ENCODE measurements at regions not wholly inside any gene's neighbourhood (a gene's known extent, or its start where the extent isn't known, plus 50 kb on each side); places are given as distances from the start of the nearest gene placed in this dataset.

DNA sequence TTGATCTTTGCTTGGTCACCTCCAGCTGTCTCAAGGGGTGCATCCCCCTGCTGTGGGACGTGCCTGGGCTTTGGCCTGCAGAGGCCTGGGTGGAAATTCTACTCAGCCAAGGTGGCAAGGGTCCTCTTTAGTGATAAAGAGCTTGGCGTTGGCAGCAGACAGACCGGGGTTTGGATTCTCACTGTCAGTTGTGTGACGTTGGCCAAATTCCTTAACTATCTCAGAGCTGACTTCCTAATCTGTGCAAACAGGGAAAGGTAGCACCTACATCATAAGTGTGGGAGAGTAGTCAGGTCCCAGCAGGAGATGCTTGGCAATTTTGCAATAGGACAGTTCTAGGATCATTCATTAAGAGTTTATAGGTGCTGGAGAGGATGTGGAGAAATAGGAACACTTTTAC lies 154.3 kb upstream of the GSC start:
- no peak for DNase-seq (ENCODE audit: low read depth)

DNA sequence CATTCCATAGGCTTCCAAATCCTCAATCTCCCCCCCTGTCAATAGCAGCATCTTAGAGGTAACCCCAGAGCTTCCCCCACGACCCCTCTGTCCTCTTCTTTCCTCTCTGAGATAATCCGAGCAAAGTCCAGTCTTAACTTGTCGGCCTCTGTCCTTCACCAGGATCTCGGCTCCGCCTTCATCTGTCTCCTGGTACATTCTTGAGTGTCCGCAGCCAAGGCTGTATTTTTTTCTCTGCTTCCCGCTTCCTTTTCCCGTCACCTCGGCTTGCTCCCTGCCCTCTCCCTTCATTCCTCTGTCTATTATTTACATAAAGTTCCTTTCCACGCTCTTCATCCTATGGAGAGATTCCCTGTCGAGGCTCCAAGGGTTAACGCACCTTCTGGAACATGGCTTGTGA lies 153.9 kb upstream of the GSC start:
- DNase-seq (ENCODE audit: low read depth): no peak

DNA sequence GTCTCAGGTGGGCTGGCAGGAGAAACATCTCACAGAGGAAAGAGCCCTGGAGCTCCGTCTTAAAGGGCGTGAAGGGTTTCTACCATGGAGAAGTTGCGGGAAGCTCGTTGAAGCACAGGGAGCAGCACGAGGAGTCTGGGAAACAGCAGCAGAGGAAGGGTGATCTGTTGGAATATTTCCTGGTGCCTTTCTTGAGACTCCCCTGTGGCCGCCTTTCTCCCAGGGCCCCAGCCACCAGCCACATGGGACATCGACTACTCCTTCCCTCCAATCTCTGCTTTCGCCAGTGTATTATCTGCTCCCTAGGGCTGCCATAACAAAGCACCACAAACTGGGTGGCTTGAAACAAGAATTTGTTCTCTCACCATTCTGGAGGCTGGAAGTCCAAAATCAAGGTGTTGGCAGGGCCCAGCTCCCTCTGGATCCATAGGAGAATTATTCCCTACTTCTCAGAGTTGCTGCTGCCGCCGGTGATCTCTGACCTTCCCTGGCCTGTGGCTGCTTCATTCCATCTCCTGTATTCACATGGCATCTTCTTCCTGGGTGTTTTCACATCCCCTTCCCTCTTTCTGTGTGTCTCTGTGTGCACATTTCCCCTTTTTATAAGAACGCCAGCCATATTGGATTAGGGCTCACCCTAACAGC lies 152.8 kb upstream of the GSC start:
- DNase-seq (ENCODE audit: low read depth): no peak

DNA sequence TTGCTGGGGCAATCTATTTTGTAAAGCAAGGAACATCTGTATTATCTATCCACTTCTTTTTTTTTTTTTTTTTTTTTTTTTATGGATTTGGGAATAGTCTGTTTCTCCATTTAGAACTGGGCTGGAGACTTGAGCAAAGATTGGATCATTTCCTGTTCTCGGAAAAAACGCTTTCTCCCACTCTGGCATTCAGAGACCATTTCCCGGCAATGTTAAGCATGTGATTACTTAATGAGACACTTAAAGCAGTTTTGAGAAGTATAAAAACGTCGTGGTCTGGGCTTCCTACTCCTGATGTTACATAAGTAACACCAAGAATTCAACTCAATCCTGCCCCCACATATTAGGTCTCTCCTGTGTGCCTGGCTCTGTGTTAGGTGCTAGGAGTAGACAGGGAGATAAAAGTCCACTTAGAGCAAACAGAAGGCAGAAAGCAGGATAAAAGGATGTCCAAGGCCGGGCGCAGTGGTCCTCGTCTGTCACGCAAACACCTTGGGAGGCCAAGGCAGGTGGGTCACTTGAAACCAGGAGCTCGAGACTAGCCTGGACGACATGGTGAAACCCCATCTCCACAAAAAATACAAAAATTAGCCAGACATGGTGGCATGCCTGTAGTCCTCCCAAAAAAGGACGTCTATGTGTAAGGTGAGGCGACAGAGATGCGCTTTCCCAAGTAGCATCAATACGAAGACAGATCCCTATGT lies 152.1 kb upstream of the GSC start:
- no peak for DNase-seq (ENCODE audit: low read depth)

DNA sequence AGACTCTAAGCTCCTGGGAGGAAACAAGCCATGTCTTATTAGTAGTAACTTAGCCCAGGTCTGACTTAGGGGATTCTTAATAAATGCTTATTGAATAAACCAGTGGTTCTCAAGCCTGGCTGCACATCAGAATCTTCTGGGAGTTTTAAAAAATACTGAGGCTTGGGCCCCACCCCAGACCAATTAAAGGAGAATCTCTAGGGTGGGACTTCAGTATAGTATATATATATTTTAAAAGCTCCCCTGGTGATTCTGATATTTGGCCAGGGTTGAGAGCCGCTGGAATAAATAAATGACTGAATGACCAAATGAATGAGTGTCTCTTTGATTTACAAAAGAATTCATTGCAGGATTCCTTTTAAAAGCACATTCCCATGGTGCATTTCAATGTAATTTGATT lies 151.5 kb upstream of the GSC start:
- no peak for DNase-seq (ENCODE audit: low read depth)

DNA sequence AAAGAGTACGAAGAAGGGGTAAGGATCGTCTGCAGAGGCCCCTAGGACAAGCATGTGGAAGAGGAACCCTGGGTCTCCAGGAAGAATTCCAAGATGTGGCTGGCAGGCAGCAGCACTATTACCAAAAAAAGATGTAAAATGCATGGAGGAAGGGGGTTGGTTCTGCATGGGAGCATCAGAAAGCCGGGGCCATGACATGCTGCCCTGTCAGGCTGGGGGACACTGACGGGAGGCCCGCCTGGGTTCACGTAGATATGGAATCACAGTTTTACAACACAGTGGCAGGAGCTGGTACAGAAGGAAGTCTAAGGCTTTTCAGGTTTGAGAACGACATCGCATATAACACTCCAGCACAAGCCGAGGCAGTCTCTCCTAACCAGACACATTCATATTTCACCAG lies 150.0 kb upstream of the GSC start:
- DNase-seq (ENCODE audit: low read depth): no peak

DNA sequence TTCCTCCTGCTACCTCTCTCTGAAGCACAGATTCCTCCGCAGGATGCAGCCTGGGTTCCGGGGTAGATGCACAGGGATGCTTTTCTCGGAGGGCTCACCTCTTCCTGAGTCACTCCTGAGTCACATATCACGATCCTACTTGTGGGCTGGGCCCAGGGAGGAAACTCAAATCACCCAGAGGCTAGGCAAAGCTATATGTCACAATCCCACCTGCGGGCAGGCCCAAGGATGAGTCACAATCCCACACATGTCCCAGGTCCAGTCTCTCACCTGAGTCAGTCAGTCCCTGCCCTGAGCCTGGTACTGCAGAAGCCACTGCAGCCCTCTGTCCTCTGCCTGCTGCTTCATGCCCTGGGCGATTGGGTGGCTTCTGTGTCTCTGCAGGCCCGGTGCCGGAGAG lies 149.0 kb upstream of the GSC start:
- no peak for DNase-seq (ENCODE audit: low read depth)

DNA sequence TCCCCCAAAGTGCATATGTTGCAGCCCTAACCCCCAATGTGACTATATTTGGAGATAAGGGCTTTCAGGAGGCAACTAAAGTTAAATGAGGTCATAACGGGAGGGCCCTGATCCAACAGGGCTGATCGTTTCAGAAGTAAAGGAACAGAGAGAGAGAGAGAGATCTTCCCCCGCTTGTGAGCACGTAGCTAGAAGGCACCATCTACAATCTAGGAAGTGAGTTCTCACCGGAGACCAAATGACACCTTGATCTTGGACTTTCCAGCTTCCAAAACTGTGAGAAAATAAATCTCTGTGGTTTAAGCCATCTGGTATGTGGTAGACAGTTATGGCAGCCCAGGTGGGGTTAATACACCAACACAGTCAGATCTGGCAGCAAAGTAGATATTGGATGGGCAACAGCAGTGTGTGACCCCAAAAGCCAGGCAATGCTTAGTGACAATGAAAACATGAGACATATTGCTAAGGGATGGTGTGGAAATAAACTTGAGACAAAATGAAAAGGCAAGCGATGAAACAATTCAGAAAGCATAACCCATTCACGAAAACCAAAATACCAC lies 147.2 kb upstream of the GSC start:
- DNase-seq (ENCODE audit: low read depth): no peak

DNA sequence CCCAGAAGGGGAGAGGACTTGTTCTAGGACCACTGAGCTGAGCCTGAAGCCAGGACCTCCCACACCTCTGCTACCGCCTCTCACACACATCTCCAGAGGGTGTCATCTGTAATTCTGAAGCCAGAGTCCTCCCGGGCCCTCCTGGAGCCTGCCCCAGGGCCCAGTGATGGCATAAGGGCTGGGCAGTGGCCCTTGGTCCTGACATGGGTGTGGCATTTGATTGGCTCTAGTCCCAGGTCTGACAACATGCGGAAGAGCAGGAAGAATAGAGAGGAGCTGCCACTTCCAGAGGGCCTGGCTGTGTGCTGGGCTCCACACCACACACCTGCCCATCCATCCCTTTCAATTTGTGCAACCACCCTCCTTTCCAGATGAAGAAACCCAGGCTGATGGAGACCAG lies 144.3 kb upstream of the GSC start:
- no peak for DNase-seq (ENCODE audit: low read depth)

DNA sequence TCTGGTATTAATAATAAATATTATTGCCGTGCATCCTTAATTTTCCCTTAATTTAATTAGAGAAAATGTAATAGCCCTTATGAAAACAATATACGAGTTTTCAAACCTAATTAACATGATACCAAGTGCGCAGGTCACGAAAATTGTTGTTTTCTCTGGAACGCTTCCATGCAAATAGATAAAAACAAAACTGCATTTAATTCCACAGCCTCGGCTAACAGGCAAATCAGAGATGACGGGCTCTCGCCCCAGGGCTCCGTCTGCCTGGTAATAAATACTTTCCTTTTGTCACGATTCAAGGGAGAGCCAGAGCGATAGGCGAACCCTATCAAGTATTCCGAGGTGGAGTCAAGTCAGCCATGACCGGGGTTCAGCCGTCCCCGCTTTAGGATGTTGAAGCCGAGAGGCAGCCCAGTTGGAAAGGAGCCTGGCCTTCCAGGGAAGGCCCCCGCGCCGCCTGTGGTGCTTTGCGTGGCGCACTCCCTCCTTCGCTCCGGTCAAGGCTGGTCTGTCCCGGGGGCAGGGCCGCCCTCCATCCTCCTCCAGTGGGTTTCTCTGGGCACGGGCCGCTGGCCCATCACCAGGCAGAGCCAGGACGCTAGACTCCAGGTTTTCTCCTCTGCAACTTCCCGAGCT lies 137.8 kb upstream of the GSC start:
- DNase-seq (ENCODE audit: low read depth): no peak

DNA sequence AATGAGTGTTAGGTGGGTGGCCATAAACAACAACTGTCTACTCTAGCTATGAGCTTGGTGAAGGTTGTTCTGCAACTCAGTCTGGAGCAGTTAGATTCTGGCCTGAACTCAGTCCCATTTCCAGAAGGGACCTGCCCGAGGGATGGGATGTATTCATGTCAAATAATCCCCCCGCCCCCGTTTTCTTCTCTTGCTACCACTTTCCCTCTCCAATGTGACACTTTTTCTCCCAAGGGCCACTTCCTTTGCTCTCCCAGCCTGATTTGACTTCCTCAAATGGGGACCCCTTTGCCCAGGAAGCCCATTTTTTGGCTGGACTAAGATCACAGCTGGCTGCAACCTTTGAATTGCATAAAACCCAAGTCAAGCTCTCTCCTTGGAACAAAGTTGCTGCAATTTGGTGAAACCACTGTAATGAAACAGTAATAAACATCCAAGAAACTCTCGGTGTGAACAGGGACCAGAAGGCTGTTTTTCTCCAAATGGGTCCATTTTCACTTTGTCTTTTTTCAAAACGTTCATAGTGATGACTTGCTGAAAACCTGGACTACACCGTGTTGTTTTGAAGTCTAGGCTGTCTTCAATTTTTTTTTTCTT lies 137.2 kb upstream of the GSC start:
- no peak for DNase-seq (ENCODE audit: low read depth)

DNA sequence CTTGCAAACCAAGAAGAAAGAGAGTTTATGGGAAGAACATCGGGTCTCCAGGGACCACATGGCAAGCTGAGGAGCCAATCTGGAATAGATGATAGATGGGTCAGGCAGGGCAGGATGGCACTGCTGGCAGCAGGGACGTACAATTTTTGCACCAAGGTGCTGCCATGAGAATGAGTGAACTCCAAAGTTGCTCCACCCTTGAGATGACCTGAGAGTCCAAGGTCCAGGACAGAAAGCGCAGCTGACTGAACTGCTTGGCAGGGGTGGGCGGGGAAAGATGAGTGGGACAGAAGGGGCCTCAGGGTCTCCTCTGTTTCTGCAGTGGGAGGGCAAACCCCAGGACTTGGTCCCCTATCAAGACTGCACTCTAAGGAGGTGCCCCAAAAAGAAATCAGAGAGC lies 136.7 kb upstream of the GSC start:
- no peak for DNase-seq (ENCODE audit: low read depth)

DNA sequence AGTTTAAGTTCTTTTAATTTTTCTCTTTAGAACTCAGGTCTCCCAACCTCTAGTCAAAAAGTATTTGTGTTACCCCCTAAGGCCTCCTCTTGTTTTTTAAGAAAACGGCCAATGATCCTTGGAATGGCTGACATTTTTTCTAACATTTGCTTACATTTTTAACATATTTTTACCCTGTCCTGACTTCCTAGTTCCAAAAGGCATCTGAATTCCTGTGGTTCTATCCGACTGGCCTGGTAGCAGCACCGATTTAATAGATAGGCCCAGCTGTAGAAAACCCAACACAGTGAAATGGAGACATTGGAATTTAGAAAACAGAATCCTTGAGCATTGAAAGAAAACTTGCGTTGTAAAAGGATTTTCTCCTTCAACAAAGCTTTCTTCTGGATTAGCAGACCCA lies 134.7 kb upstream of the GSC start:
- no peak for DNase-seq (ENCODE audit: low read depth)

DNA sequence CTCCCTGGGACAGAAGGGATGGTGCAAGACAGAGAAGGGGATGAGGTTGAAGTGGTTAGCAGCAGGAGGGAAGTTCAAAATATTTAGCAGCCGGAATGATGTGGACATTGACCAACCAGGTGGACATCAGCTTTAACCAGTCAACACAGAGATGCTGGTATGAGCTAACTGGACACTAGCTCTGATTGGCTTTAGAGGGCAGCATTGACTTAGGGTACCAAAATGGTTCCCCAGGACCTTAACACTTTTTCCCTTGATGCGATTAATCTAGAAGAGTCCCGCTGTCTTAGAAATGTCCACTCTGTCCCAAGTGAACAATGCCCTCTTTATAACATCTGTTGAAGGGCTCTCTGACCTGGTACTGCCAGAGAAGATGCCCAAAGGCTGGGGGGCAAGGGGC lies 134.0 kb upstream of the GSC start:
- no peak for DNase-seq (ENCODE audit: low read depth)

DNA sequence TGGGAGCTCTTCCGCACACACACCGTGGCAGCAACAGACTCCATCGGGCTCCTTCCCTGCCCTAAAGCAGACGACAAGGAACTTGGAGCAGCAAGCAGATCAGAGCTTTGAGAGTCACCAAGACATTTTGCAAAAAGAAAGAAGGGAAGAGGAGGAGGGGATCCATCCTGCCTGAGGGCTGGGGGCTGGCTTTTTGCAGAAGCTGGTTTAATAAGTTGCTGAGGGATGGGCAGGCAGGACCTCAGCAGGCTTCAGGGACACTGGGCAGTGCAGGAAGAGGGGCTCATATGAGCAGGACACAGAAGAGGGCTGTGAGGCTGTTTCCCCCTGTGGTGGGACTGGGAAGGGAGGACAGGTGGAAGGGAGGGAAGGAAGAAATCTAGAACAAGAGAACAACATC lies 133.4 kb upstream of the GSC start:
- DNase-seq (ENCODE audit: low read depth): no peak

DNA sequence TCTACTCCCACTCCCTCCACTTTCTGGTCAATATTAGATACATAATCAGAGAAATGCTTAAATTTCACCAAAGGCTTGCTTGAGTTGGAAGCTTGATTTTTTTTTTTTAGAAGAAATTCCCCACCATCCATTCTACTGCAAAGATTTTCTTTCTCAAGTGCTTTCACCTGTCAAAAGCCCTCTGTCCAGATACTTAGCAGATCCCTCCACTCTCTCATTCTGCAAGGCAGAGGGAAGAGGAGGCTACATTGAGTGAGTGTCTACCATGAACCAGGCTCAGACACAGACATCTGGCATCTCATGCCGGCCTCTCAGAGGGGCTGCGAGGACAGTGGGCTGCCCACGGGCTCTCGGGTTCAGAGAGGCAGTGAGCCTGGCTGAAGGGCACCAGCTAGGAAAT lies 127.6 kb upstream of the GSC start:
- no peak for DNase-seq (ENCODE audit: low read depth)

DNA sequence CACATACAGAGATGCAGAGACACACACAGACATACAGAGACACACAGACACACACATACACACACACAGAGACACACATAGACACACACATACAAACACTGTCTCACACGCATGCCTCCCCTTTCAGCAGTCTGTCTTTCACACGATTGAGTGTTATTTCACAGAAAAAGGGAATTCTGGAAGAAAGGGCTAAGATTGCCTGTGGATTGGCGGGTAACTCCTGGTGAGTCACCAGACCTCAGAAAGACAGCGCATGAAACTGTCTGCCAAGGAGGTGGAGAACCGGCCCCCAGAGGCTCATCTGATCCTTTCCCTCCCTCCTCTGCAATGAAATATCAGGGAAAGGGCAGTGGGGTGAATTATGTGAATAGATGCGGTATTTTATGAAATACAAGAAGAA lies 127.2 kb upstream of the GSC start:
- DNase-seq (ENCODE audit: low read depth): no peak

DNA sequence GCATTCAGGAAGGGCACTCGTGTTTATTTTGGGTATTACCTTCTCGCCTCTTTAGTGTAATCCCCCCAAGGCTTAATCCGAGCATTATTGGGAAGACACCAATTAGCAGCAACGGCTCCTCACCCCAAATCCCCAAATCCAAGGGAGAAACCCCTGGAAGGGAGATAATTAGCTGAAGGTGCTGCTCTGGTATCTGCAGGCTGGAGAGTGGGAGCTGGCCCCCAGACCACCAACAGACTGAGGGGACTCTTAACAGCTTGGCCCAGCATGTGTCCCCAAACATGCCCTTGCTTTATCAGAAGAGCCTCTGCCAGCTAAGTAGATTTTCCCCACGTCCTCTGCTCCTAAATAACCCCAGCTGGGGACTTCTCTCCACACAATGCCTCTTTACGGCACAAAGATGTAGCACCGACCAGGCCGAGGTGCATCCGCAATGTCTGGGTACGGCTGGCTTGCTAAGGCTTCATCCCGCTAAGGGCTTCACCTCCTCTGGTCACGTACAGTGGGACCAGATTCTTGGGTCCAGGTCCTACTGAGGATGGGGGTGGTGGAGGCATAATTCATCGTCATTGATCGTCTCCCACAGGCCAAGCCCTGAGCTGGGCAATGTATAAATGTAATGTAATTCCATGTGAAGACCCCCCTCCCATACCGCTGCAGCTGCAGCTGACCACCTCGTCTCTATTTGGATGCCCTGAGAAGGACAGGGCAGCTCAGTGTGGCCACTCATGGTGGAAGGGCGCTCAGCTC lies 123.7 kb upstream of the GSC start:
- DNase-seq (ENCODE audit: low read depth): no peak

DNA sequence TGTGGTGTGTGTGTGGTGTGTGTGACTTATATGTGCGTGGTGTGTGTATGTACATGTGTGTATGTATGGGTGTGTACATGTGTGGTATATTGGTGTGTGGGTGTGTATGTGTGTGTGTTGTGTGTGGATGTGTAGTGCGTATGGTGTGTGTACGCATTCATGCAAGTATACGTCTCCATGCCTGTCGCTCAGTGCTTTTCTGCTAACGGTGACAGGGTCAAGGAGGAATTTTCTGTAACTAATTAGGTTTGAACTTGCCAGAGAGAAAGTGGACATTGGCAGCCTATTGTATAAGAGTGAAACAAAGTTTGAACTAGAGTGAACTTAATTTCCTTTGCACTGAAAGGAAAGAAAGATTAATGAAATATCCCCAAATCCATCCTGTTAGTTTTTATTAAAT lies 120.9 kb upstream of the GSC start:
- DNase-seq (ENCODE audit: low read depth): no peak

DNA sequence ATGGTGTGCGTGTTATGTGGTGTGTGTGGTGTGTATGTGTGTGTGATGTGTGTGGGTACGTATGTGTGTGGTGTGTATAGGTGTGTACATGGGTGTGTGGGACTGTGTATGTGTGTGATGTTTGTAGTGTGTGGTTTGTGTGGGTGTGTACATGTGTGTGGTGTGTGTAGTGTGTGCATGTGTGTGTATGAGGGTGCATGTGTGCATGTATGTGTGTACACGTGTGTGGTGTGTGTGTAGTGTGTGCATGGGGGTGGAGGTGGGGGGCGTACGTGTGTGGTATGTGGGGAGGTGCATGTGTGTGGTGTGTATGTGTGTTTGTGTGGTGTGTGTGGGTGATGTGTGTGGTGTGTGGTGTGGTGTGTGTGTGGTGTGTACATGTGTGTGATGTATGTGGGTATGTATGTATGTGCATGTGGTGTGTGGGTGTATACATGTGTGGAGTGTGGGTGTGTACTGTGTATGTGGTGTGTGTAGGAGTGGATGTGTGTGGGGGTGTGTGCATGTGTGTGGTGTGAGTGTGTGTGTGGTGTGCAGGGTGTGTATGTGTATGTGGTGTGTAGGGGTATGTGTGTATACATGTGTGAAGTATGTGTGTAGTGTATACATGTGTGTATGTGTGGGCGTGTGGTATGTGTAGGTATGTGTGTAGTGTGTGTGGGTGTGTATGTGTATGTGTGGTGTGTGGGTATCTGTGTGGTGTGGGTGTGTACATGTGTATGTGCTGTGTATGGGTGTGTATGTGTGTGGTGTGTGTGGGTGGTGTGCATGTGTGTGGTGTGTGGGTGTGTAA lies 119.8 kb upstream of the GSC start:
- DNase-seq (ENCODE audit: low read depth): no peak

DNA sequence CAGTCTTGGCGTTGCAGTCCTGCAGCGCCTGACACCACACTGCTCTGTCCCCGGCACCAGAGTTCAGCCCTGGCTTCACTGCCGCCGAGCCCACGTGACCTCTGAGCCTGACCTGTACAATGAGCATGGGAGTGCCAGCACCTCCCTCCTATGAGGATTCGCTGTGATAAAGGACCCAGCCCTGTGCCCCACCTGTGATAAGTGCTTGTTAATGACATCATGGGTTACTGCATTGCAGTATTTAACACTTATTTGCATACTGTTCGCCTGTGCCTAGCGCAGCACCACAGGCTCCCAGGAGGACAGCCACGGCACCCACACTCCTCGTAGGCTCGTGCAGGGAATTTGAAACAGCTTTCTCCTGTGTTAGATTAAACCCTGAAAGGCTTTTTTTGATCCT lies 118.2 kb upstream of the GSC start:
- DNase-seq (ENCODE audit: low read depth): no peak

DNA sequence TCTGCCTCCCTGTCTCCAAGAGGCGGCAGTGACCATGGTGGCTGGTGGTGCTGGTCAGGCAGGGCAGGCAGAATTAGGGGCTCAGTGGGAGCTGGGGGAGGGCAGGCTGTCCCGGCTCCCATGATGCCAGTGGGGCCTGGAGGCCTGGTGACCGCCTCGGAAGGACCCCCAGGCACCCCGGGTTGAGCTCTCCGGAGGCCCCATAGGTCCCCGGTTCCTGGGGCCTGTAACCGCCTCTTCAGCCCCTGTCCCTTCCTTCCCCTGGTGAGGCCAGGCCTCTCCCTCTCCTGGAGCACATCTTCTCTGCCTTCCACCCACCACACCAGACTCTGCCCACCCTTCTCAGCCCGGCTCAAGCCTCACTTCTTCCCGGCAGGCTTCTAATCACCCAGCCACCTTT lies 117.7 kb upstream of the GSC start:
- DNase-seq (ENCODE audit: low read depth): no peak

All from activated T-cell treated with anti-CD3 and anti-CD28 coated beads for 1 hour (primary cell).